Anterior cingulate cortex (tissue), 58 donors: ENCODE measurements at regions not wholly inside any gene's neighbourhood (a gene's known extent, or its start where the extent isn't known, plus 50 kb on each side); places are given as distances from the start of the nearest gene placed in this dataset.

Experiments used
- DNase-seq, 58 donors: peaks; one replicate each; lab custom pipeline; 2025; lab: John Stamatoyannopoulos, UW

DNA sequence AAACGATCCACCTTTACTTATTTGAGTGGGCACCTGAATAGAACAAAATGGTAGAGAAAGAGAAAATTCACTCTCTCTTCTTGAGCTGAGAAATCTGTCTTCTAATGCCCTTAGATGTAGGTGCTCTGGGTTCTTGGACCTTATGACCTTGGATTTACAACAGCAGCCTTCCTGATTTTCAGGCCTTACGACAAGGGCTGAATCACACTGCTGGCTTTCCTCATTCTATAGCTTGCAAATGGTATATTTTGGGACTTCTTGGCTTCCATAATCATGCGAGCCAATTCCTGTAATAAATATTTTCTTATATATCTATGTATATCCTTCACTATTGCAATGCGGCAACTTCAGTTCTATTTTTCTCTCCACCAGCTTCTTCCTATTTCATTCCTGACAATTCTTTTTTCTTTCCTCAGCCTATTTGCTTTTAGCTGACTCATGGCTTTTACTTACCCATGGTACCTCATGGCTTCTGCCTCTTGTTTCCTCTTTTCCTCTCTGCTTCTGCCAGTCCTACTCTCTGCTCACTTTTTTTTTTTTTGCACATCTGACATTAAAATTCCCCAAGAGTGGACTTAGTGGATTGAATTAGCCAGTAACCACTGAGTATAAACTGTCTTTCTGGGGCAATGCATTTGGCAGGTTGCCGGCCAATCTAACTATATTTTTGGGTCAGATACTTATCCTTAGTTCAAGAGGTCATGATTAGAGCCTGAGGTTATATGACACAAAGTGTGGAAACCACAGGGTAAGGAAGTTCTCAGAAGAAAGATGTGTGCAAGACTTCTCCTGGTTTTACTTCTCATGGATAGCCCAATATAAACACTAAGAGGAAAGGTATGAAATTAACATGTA lies 359.5 kb downstream of the TMEM135 start:
- no peak for DNase-seq

DNA sequence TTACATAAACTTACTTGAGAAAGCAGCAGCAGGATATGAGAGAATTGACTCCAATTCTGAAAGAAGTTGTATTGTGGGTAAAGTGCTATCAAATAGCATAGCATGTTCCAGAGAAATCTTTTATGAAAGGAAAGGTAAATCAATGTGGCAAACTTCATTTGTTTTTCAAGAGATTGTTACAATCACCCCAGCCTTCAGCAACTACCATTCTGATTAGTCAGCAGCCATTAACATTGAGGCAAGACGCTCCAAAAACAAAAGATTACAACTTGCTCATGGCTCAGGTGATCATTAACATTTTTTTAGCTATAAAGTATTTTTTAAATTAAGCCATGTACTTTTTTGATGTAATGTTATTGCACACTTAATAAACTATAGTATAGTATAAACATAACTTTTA lies 357.2 kb downstream of the TMEM135 start:
- DNase-seq, result no peak

DNA sequence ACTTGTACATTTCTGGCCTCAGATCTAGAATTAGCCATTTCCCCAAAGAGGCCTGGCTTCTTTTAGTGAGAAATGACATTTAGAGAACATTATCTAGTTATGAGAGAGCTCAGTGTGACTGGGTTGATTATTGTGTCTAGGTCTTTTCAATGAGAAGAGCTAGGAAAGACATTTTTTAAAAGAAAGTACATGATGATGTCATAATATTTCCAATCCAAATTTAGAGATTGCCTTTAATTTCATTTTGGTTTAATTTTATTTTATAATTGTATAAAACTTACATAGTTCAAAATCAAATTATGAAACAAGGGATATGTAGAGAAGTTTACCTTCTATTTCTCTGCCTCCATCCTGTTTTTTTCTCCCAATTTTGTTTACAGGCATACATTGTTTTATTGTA lies 354.9 kb downstream of the TMEM135 start:
- DNase-seq, result no peak

DNA sequence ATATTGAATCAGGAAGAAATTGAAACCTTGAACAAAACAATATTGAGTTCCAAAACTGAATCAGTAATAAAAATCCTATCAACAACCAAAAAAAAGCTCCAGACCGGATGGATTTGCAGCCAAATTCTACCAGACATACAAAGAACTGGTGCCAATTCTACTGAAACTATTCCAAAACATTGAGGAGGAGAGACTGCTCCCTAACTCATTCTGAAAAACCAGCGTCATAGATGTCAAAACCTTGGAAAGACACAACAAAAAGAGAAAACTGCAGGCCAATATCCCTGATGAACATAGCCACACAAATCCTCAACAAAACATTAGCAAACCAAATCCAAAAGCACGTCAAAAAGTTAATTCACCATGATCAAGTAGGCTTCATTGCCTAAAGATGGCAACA lies 353.8 kb downstream of the TMEM135 start:
- DNase-seq, result no peak

DNA sequence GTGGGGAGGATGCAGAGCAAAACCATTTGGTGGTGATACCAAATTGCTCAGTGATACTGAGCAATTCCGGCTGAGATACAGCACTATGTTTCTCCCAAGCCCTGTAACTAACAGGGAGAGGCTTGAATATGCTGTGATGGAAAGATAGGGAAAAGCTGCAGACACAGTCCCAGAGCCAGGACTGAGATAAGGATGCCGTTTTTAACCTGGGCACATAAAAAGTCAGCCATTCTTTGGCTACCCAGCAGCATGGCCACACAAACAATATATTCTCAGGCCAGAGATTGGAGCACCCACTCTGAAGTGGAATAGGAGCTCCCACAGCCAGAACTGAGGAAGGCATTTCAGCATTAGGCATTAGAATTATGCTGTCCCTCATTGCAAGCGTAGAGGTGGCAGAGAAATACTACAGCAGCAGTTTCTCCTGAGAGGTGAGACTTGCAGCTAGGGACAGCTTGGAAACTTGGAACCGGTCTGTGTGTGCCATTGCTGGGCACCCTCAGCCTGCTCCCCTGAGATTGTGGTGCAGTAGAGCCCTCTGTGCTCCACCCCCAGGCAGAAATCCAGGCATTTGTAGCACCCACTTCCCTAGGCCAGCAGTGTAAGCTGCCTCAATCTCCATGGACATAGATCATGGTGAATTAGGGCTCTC lies 346.5 kb downstream of the TMEM135 start:
- DNase-seq, result no peak

DNA sequence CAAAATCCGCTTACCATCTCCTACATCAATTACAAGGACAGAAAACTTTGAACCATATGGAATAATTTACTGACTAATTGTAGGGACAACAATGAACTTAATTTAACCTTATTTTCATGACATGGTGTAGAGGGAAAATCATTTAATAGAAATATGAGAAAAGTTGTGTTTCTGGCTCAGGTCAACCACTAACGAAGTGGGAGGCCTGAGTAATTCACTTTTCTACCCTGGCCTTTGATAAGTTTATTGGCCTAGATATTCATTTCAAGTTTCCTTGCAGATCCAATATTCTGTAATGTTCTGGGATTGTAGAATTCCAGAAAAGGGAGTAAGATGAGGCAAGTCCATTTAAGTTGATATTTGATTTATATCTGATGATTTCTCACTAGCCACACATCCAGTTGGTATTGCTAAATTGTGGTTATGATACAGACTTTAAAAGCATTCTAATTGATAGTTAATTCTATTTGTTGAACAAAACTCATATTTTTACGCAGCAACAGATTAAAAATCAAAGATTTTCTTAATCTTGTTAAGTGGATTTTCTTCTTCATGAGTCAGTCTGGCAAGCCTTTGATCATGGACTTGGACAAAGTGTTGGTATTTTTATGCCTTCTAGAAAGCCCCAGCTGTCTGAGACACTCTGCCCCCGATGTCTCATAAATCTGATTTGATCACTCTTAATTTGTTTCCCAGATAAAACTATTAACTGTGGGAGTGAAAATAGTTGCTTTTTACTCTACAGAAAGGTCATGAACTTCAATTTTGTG lies 336.5 kb downstream of the TMEM135 start:
- DNase-seq, result no peak
